NCI-H1105 treated with DMSO at 0.1 percent for 48 hours (cell line): ENCODE measurements at regions not wholly inside any gene's neighbourhood (a gene's known extent, or its start where the extent isn't known, plus 50 kb on each side); places are given as distances from the start of the nearest gene placed in this dataset.

ENCODE experiments used
- DNase-seq: peaks from one replicate; lab custom pipeline; 2025; lab: John Stamatoyannopoulos, UW

DNA sequence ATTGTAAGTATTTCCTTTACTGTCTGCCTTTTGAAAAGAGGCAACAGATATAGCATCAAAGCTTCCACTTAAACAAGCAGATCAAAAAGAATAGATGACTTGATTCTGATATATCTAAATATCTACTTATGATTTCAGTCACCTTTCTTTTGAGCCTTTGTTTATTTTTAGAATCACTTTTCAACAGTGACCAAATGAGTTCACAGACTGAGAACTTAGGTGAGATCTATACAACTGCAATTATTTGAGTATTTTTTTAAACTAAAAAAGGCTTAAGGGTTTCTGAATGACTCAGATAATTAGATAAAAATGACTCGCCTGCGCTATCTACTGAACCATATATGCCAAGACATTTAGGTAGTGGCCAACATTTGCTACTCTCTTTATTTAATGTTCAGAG, 166.7 kb upstream of the KCNIP4 start:
- DNase-seq, result no peak

DNA sequence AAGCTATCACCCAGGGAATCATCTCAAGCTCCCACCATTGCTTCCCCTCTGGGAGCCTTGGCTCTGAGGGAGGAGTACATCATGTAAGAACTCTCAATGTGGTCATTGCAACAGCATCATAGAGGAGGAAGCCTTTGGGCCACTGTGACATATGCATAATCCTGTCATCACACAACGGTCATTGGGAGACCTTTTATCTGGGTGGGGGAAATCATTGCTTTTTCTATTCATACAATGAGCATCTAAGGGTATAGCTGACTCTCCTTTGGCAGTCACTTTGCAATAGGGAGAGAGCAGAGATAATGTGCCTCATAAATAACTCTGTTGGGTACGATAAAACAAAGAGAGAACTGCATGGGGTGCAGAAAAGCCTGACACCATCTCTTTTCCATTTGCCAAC, 155.2 kb upstream of the KCNIP4 start:
- no peak for DNase-seq

DNA sequence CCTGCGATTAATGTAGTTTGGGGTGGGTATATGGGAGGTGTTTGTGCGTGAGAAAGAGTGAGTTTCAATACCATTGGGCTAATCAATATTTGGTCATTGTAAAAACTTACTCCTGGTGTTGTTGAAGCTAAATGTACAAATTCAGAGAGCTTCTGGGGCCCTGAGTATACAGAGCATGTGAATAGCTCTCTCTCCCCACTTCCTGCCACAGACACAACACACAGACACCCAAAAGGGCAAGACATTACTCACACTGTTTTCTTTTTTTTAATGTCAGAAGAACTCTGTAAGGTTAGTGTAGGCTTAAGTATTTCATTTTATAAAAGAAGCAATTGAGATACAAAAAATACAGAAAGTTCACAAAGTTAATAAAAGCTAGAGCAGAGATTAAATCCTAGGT, 151.3 kb upstream of the KCNIP4 start:
- no peak for DNase-seq

DNA sequence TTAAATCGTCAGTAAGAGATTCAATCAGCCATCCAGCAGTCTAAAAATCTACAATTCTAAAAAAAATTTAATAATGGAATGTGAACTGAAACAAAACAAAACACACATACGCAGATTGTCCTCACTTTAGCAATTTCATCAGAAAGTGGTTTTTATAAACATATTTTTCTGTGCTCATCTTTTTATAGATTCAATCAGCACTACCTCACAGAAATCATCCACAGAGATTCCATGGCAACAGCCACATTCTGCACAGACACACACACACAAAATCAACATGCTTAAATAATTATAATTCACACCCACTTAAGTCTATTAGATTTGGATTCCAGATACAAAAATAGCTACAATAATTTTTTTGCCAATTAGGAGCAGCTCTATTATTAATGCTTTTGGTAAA, 149.0 kb upstream of the KCNIP4 start:
- DNase-seq, result no peak

DNA sequence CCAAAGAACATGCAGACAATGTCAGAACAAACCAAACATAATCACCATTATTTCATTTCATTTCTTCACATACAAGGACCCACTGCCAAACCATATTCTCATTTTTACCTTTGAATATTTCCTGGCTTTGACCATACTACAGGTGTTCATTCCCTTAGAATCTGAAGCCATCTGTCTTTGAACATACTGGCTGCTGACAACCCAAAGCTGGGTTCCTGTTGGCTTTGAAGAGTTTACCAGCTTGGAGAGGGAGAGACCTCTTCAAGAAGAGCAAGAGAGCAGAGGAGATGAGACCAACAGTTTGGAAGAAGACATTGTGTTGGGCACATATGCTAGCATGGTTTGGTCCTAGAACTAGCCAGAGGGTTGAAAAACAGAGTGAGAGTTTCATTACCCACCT, 145.6 kb upstream of the KCNIP4 start:
- DNase-seq, result no peak

DNA sequence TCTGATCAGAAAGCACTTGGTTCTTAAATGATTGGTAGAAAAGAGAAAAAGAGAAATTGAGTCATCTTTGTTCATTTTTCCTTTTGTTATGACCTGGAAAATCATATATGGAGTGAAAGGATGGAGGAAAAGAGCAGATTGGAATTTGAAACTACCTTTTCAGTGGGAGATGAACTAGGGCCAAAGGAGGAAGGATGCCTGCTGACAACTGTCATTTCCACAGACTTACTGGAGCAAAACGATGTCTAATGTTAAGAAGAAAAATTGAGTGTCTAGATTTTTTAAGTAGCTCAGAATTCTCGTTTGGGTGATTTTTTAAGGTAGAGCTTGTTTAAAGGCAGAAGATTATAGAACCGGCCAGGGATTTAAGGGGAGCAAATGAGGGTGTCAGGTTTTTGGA, 144.6 kb upstream of the KCNIP4 start:
- DNase-seq, result no peak

DNA sequence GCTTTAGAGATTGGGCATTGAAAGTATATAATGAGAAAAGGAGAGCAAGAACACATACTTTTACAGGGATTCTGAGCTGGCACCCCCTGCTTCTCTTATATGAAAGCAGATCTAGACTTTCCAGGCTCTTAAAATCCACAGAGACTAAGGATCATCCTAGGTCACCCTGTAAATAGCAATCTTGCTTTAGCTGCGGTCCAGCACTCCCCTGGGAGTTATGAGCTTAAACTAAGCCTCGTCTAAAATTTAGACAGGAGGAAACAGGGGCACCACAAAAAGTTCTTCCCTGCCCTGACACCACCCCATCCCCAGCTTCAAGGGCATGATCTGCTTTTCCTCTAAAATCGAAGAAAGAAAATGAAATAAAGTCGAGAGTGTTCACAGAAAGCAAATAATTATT, 143.3 kb upstream of the KCNIP4 start:
- DNase-seq, result no peak

DNA sequence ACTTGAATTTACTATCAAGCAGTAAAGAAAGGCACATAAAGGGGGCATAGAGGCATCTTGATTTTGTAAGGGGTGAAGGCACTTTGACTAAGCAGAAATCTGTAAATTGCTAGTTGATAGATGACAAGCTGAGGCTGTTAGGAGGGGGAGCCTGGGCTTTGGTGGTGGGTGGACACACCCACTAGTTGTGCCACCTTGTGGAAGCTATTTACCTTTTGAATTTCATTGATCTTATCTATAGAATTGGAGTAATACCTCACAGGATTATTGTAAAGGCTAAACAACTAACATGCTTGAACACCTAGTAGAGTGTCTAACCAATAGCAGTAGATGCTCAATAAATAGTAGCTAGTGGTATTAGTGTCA, 142.8 kb upstream of the KCNIP4 start:
- no peak for DNase-seq

DNA sequence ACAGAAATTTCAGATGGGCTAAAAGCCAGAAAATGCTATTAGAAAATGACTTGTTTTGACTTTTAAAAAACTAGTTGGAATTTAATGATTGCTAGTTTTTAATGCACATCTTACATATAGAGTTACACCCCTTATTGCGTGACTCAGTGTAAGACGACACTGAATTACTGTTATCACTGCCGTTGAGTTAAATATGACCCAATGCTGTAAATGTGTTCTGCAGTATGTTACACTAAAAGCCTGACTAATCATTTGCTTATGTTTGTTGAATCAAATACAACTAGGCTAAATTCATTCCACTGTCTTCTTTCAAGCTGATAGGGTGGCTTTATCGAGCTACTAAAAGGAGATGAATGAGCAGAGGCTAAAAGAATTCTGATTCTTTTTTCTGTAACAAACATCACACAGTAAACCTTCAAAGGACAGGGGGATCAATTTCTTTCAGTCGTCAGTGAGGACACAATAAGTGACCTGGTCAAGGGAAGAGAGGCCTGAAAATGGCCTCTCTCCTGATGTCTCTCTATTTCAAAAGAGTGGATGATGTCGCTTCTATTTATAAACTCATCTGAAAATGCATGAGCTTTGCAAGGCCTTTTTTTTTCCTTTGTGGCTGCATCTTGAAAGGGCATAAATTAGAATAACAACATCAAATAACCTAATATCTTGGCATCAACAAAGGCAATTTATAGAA, 142.2 kb upstream of the KCNIP4 start:
- no peak for DNase-seq

DNA sequence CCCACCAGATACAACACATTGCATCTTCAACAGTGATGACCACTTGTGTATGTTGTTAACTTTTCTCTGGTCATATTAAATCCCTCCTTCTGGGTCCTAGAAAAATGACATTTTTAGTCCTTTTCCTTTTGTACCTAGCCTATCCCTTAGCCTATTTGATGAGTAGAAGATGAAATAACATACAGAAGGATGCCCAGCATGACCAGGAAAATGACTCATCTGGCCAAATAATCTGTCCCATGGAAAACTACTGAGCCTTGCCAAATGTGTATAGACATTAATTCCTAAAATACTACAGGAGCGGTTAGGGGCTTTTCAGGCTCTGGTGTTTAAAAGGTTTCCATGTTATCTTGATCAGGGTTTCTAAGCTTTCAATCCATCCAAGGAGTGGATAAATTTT, 129.0 kb upstream of the KCNIP4 start:
- DNase-seq, result no peak

DNA sequence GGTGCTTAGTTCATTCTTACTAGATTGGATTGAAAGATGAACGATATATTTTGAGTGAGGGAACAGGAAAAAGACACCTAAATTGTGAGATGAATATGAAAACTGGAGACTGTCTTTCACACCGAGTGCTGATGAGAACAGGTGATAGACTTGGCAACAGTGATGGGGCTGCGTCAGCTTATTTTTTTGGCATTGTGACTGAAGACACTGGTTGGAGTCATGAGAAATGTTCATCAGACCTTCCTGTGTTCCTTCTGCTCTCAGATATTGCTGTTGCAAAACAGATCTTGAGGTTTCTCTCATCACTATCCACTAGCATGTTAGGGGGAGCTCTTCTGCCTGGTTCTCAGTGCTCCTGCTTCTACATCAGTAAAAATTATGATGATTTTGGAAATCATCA, 124.2 kb upstream of the KCNIP4 start:
- no peak for DNase-seq

DNA sequence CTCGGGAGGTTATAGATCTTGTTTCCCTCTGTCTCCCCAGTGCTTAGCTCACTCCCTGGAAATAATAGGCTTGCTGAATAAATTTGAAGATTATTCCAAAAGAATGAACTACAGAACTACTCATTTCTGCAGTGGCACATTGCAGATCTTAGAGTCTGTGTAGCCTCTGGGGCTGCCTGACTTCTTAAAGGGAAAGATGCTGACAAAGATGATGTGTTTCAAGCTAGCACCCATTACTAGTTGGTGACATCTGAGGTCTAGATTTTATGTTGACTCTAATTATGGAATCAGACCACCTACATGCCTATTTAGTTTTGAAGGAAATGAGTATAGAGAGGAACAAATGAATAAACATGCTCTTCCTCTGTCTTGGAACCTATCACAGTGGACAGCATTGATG, 123.7 kb upstream of the KCNIP4 start:
- no peak for DNase-seq

DNA sequence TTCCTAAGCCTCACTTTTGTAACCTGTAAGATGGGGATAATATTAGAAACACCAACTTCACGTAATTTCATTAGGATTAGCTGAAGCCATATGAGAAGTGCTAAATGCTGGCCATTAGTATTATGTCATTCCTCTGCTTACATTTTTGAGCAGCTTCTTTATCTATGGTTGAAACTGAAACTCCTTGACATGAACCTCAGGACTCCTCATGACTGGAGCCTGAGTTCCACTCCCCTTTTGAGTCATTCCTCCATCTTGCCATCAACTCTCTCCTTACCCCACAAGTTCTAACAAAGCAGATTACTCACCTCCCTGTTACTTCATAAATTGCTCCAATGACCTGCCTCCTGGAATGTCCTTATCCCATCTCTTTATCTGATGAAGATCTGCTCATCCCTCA, 123.2 kb upstream of the KCNIP4 start:
- DNase-seq, result no peak

DNA sequence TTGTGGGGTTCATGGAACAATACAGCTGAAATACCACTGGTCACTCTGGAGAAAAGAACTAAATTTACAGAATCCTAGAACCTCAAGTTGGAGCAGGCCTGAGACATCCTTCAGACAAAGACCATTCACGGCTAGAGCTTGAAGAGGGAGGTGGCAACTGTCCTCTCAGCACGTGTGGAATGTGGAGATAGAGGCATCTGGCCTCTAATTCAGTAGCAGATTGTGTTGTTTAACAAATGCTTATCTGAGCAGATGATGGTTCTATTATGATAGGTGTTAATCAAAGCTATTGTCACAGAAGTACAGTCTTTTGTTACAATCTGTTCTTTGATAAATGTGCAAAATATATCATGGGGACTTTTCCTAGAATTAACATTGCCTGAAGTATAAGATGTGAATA, 121.7 kb upstream of the KCNIP4 start:
- DNase-seq, result no peak

DNA sequence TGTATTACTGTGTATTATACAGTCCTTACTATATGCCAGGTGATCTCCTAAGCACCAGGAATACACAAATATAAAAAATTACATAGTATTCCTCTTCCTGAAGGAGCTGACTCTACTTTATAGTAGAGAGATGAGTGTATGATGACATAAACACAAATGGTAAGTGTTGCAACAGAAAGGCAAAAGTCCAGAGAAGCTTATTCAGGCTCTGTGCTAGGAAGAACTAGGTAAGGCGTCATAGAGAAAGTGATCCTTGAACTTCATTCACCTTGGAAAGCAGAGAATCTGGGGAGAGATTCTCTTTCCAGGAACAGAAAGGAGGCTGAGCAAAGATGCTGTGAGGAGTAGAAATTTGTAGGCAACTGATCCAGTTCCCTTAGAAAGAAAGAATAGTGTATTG, 115.0 kb upstream of the KCNIP4 start:
- no peak for DNase-seq

DNA sequence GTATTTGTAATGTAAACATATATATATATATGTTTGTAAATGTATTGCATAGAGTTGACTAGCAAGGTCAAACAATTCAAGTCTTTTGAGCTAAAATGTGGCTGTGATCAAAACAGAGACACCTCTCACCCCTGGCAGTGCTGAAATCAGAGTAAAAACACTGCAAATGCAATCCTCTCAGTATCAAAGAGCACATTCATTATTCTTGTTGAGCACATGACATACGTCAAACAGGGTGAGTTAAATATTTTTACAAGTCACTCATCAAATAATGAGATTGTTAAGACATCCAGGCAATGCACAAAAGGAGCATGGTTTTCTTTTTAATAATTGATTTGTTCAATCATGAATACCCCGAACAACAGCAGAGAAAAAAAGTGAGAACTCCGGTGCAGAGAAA, 114.1 kb upstream of the KCNIP4 start:
- no peak for DNase-seq

DNA sequence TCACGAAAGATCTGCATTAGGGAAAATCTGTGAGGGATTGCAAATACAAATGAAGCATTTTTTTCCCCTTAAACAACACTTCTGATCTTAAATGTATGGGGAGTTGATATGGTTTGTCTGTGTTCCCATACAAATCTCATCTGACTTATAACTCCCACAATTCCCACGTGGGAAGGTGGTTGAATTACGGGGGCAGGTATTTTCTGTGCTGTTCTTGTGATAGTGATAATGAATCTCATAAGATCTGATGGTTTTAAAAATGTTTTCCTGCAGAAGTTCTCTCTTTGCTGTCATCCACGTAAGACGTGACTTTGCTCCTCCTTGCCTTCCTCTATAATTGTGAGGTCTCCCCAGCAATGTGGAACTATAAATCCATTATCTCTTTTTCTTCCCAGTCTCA, 107.4 kb upstream of the KCNIP4 start:
- no peak for DNase-seq

DNA sequence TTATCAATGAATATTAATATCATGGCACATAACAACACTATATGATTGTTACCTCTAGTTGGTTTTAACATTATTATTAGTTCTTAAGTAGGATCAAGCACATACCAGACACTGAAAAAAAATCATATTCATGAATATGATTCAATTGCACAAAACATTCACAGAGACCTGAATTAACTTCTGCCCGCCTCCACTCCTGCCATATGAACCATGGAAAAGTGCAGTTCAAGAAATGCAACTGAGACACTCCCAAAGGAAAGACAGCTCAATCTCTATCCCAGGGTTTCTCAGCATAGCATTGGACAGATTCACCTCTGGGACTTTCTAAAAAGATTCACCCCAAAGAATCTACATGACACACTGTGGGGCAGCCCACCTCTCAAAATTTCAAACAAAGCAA, 103.5 kb upstream of the KCNIP4 start:
- DNase-seq, result no peak

DNA sequence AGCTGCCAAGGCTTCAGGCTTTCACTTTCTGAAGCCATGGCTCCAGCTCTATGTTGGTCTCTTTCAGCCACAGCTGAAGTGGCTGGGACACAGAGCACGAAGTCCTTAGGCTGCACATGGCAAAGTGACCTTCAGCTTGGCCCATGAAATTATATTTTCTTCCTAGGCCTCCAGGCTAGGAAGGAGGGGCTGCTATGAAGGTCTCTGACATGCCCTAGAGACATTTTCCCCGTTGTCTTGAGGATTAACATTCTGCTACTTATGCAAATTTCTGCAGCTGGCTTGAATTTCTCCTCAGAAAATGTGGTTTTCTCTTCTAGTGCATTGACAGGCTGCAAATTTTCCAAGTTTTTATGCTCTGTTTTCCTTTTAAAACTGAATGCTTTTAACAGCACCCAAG, 99.8 kb upstream of the KCNIP4 start:
- no peak for DNase-seq

DNA sequence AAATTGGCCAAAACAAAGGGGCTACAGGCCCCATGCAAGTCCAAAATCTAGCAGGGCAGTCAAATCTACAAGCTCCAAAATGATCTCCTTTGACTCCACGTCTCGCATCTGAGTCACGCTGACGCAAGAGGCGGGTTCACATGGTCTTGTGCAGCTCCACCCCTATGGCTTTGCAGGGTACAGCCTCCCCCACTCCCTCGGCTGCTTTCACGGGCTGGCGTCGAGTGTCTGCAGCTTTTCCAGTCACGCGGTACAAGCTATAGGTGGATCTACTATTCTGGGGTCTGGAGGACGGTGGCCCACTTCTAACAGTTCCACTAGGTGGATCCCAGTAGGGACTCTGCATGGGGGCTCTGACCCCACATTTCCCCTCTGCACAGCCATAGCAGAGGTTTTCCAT, 99.2 kb upstream of the KCNIP4 start:
- DNase-seq, result no peak

DNA sequence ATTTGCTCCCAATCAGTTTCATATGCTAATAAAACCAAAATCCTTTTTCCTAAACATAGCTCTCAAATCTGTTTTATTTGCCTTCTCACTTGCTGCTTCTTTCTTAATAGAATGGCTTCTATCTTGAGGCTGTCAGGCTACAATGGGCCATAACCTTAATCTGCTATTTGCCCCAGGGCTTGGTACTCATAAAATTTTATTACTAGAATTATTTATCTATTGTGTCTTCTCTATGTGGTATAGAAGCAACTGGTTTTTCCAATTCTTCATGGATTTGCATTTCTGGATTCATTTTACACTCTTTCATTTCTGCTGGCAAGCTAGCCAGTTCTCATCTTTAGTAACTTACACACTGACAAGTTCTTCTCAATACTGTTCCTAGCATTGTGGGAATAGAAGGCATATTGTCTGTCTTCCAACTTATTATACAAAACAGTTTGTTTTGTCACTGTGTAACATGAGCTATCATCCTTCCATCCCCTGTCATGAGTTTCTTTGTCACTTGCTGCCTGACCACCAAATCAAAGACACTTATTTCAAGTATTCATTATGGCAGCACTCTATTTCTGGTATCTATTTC, 96.6 kb upstream of the KCNIP4 start:
- DNase-seq, result no peak

DNA sequence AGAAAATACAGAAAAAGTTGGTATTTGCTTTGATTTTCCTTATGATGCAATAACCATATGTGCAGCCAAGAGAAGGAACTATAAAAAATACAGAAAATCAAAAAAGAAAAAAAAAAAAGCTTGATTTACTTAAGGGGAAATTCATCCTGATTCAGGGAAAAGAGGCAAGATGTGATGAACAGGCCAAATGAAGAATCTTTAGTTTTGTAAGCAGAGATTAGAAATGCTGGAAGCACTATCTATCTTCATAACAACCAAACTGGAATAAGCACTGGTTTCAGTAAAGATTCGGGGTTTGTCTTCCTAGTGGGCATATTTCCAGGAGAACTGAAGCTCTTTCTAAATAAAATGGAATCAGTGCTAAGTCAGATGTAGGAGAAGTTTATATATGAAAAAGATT, 82.9 kb upstream of the KCNIP4 start:
- DNase-seq, result no peak

DNA sequence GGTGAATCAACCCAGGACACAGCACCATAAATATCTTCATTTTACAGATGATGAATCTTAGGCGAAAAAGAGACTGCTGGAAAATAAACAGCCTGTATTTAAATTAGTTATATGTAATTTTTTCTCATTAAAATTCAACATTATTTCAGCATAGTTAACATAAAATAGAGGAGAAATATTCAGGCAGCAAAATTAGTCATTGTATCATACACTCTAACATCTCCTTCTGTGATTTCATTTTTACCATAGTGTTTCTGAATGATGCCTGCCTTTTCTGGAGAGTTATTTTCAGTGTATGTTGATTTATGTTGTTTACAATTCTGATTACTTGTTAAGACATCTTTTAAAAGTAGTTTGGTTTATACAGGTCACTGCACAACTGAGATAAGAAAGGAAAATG, 82.3 kb upstream of the KCNIP4 start:
- DNase-seq, result no peak

DNA sequence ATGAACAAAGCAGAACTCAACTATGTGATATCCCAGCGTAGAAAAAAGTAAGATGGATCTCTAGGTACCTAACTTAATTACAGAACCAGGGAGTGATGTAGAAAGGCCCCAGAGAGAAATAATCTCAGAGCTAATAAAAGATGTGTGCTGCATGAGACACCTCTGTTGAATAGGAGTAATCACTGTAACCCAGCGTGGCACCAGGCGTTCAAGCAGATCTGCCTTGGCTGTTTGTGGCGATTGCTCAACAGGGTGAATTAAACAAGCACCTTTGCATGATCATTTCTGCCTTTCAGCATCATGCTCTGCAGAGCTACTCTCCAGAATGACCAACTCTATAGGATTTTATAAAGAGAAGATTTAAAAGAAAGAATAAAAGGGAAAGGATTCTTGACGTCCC, 81.7 kb upstream of the KCNIP4 start:
- no peak for DNase-seq

DNA sequence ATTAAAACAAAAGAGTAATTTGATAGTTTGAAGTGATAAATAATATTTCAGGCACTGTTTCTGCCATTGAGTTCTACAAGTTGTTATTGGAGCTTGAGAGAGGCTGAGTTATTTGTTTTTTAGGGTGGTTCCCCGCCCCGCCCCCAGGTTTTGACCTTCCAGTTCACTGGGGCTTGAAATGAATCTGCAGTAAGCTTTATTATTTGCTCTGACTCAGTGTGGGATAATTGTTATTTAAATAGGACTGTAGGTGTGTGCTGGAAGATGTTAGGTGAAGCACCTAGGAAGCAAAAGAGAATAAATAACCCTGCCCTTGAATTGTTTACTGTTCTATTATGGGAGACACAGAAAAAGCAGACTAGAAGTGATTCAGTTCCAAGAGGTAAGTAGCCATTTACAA, 81.2 kb upstream of the KCNIP4 start:
- peak; percentile 60 for DNase-seq
